HCT116 (cell line): ENCODE measurements at regions not wholly inside any gene's neighbourhood (a gene's known extent, or its start where the extent isn't known, plus 50 kb on each side); places are given as distances from the start of the nearest gene placed in this dataset.

Experiments used
- ATAC-seq: fragments of 200-7000 bp; cut with Tn5 transposase; 2 replicates; pipeline ENCODE4 v1.9.1; 2020; ENCODE audit warnings: mild to moderate bottlenecking, moderate library complexity
- BruUV-seq: library from RNA; stranded (reverse); fragments of 400-500 nt; replicated peaks from 2 replicates; lab custom pipeline; 2021; lab: Mats Ljungman, UMichigan
- CTCF ChIA-PET: fragments of 300-600 bp; sonication (Branson Sonifier 250); formaldehyde crosslinking; loops from one replicate; lab custom pipeline; 2021; ENCODE audit warnings: antibody characterized with exemption; lab: Charles Lee
- POLR2A ChIA-PET: fragments of 300-600, 350-600 bp; sonication (Branson Sonifier 250); formaldehyde crosslinking; loops from one replicate; lab custom pipeline; 2021; ENCODE audit warnings: antibody characterized with exemption; lab: Charles Lee
- RAD21 ChIA-PET, 2 experiments: fragments of 300-600 bp; sonication (Branson Sonifier 250); formaldehyde crosslinking; loops; one replicate each; lab custom pipeline; 2023; ENCODE audit warnings: low total read pairs in 2 of 2; ENCODE audit not compliant: uncharacterized antibody in 2 of 2, unreplicated experiment in 2 of 2, low non-redundant PET in 1 of 2; lab: Charles Lee
- DNase-seq: peaks from one replicate; pipeline ENCODE4 v3.0.0-alpha.2; 2010; ENCODE audit warnings: low read depth, low spot score
- H2AFZ ChIP-seq: fragments of 200-600 bp; shearing (Covaris generic), sonication (generic); 2 replicates; pipeline ENCODE4 v1.6.1; 2017; ENCODE audit warnings: low read depth, mixed run types, mixed read lengths, antibody characterized with exemption, low read length; ENCODE audit not compliant: poor library complexity, severe bottlenecking
- H3K27ac ChIP-seq: 2 replicates; pipeline ENCODE4 v1.5.1; 2012; ENCODE audit warnings: low read depth, low read length
- H3K27me3 ChIP-seq: fragments of 200-600 bp; sonication (generic); 2 replicates; pipeline ENCODE4 v1.6.1; 2016; ENCODE audit warnings: mixed run types, low read length, mixed read lengths; ENCODE audit not compliant: insufficient read depth
- H3K36me3 ChIP-seq, 2 experiments: fragments of 200-500 bp in 1 of 2; fragments of 200-600 bp in 1 of 2; sonication (Bioruptor generic) in 1 of 2; sonication (generic) in 1 of 2; 2 replicates each; pipeline versions ENCODE4 v1.5.1 to v1.6.1; 2014 to 2016; ENCODE audit warnings: low read length in 2 of 2, inconsistent platforms in 1 of 2, mixed read lengths in 1 of 2, mixed run types in 1 of 2; ENCODE audit not compliant: insufficient read depth in 2 of 2, control insufficient read depth in 1 of 2
- H3K4me1 ChIP-seq, 2 experiments: fragments of 200-600 bp in 1 of 2; sonication (generic) in 1 of 2; 2 replicates each; pipeline versions ENCODE4 v1.5.1 to v1.6.1; 2012 to 2017; ENCODE audit warnings: low read length in 2 of 2, inconsistent platforms in 1 of 2, mild to moderate bottlenecking in 1 of 2, mixed read lengths in 1 of 2, mixed run types in 1 of 2, moderate library complexity in 1 of 2; ENCODE audit not compliant: insufficient read depth in 2 of 2, control insufficient read depth in 1 of 2
- H3K4me2 ChIP-seq: fragments of 200-600 bp; sonication (generic); 2 replicates; pipeline ENCODE4 v1.6.1; 2017; ENCODE audit warnings: mixed run types, low read length, mixed read lengths
- H3K4me3 ChIP-seq, 2 experiments: fragments of 200-600 bp in 1 of 2; sonication (generic) in 1 of 2; replicated peaks in 1 of 2; 2 replicates each; pipeline ENCODE4 v1.5.1; 2011 to 2016; ENCODE audit warnings: low read length in 2 of 2, control low read depth in 1 of 2, low read depth in 1 of 2, mild to moderate bottlenecking in 1 of 2, mixed read lengths in 1 of 2, mixed run types in 1 of 2
- H3K79me2 ChIP-seq: fragments of 200-600 bp; sonication (generic); 2 replicates; pipeline ENCODE4 v1.6.1; 2017; ENCODE audit warnings: mild to moderate bottlenecking, mixed run types, low read length, moderate library complexity, mixed read lengths; ENCODE audit not compliant: insufficient read depth
- H3K9ac ChIP-seq: fragments of 200-600 bp; sonication (generic); 2 replicates; pipeline ENCODE4 v1.6.1; 2016; ENCODE audit warnings: low read length, mixed read lengths
- H3K9me2 ChIP-seq: fragments of 200-600 bp; sonication (generic), shearing (Covaris generic); 2 replicates; pipeline ENCODE4 v1.6.1; 2017; ENCODE audit warnings: mixed run types, mild to moderate bottlenecking, moderate library complexity; ENCODE audit not compliant: insufficient read depth
- H3K9me3 ChIP-seq, 2 experiments: fragments of 200-500 bp in 1 of 2; fragments of 200-600 bp in 1 of 2; sonication (Bioruptor generic) in 1 of 2; sonication (generic) in 1 of 2; 2 replicates each; pipeline ENCODE4 v1.6.1; 2014 to 2017; ENCODE audit warnings: low read length in 2 of 2, mixed read lengths in 2 of 2, inconsistent platforms in 1 of 2, low read depth in 1 of 2, mild to moderate bottlenecking in 1 of 2, mixed run types in 1 of 2, moderate library complexity in 1 of 2; ENCODE audit not compliant: control insufficient read depth in 1 of 2, insufficient read depth in 1 of 2
- H4K20me1 ChIP-seq: fragments of 200-600 bp; sonication (generic), shearing (Covaris generic); 2 replicates; pipeline ENCODE4 v1.6.1; 2017; ENCODE audit warnings: mixed run types, mild to moderate bottlenecking, moderate library complexity; ENCODE audit not compliant: insufficient read depth
- CEBPB ChIP-seq: IDR thresholded peaks from 2 replicates; pipeline ENCODE4 v1.6.1; 2012; ENCODE audit warnings: low read depth
- EZH2 ChIP-seq: fragments of 200-600 bp; sonication (generic); IDR thresholded peaks from 2 replicates; pipeline ENCODE4 v1.6.1; 2017; ENCODE audit warnings: antibody characterized with exemption, mixed run types
- EZH2phosphoT487 ChIP-seq: fragments of 200-600 bp; IDR thresholded peaks from 2 replicates; pipeline ENCODE4 v1.6.1; 2018; ENCODE audit warnings: antibody characterized with exemption, borderline replicate concordance
- FOSL1 ChIP-seq: IDR thresholded peaks from 2 replicates; pipeline ENCODE4 v1.6.1; 2012; ENCODE audit warnings: low read depth
- JUND ChIP-seq: IDR thresholded peaks from 2 replicates; pipeline ENCODE4 v1.6.1; 2012
- MAX ChIP-seq: IDR thresholded peaks from 2 replicates; pipeline ENCODE4 v1.6.1; 2012
- POLR2AphosphoS5 ChIP-seq: IDR thresholded peaks from 2 replicates; pipeline ENCODE4 v1.6.1; 2011; ENCODE audit warnings: mild to moderate bottlenecking, low read depth, low read length, moderate library complexity
- RAD21 ChIP-seq: IDR thresholded peaks from 2 replicates; pipeline ENCODE4 v1.6.1; 2012; ENCODE audit warnings: low read depth, mild to moderate bottlenecking
- TCF7L2 ChIP-seq: IDR thresholded peaks from 2 replicates; pipeline ENCODE4 v1.7.0; 2011; ENCODE audit warnings: borderline replicate concordance, inconsistent platforms; ENCODE audit not compliant: insufficient read depth, insufficient read length; ENCODE audit errors: extremely low read depth
- YY1 ChIP-seq: IDR thresholded peaks from 2 replicates; pipeline ENCODE4 v1.6.1; 2011; ENCODE audit warnings: low read length, low read depth, moderate library complexity, mild to moderate bottlenecking; ENCODE audit not compliant: insufficient replicate concordance; ENCODE audit errors: extremely low read depth
- ZBTB33 ChIP-seq: IDR thresholded peaks from 2 replicates; pipeline ENCODE4 v1.6.1; 2011; ENCODE audit warnings: mild to moderate bottlenecking, low read length, moderate library complexity; ENCODE audit not compliant: insufficient replicate concordance; ENCODE audit errors: extremely low read depth
- ZFX ChIP-seq: fragments of 450-650 bp; IDR thresholded peaks from 2 replicates; pipeline ENCODE4 v1.6.1; 2017
- ZNF274 ChIP-seq: fragments of 200-500 bp; sonication (Bioruptor generic); IDR thresholded peaks from 2 replicates; pipeline ENCODE4 v1.6.1; 2014; ENCODE audit warnings: mild to moderate bottlenecking, low read depth, low read length, inconsistent platforms
- intact Hi-C: fragments of 100-400 bp; cut with micrococcal nuclease; formaldehyde crosslinking; loops from 2 replicates; pipeline ENCODE4 v1.10.0; 2022
- TF ChIP-seq, protein P1 (sequence below): IDR thresholded peaks from 2 replicates; pipeline ENCODE4 v1.6.1; 2012; ENCODE audit warnings: low read depth

- Histone ChIP-seq H3K9me2 (no peaks in the 10 kb centered on the region), H3K9me3 (no peaks in the 10 kb centered on the region), H3K79me2 (no peaks in the 10 kb centered on the region), H3K9ac (no peak overlapping the region), H3K27me3 (no peaks in the 10 kb centered on the region), H3K4me1 (no peaks in the 10 kb centered on the region), H3K4me2 (no peak overlapping the region), H4K20me1 (no peaks in the 10 kb centered on the region), H3K27ac (no peak overlapping the region), H3K4me3 (no peak overlapping the region), H2AFZ (no peak overlapping the region), H3K36me3 (no peaks in the 10 kb centered on the region)
- RAD21 ChIA-PET, result no interaction called here
- POLR2A ChIA-PET, result no interaction called here
- no peak for DNase-seq
- ATAC-seq, result no peak
- BruUV-seq, result no TSS peak
- CTCF ChIA-PET, result no interaction called here
- TF ChIP-seq MAX, result no peak
- intact Hi-C loops, result no loop called here
Observed at GRCh38 chr5:126271141-126271540, 152.1 kb upstream of the GRAMD2B start.

DNA sequence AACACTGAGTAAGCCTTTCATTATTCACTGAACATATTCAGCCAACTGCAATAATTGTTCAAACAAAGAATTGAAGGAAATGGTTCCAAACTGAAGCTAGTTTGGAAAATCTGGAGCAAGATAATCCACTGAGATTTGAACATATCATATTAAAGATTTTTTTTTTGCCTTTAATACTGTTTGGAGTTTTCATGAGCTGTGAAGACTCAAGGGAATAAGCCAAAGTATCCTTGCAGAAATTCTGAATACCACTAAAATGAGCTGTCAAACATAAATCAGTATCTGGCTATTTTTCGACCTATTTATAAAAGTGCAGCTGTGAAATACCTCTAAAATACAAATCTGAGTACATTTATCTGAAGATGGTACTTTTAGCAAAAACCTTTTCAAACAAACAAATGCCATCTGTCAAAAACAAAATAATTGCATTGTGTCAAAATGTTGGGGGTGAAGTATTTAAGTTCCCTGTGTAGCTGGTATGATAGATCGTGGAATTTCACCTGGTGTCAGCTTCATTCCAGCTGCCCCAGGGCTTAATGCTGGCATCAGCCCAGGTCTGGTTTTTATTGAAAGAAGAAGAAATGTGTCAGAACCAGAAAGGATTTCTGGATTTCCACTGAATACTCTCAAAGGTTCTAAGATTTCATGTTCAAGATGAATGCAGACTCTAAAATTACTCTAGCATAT, 149.0 kb upstream of the GRAMD2B start:
- ATAC-seq (no peak), DNase-seq (no peak)
- Histone ChIP-seq H3K9me2 (no peaks in the 10 kb centered on the region), H3K4me3 (no peak overlapping the region), H3K79me2 (no peaks in the 10 kb centered on the region), H4K20me1 (no peaks in the 10 kb centered on the region), H3K9me3 (no peaks in the 10 kb centered on the region), H3K27ac (no peak overlapping the region), H3K4me1 (no peaks in the 10 kb centered on the region), H2AFZ (no peak overlapping the region), H3K9ac (no peak overlapping the region), H3K4me2 (no peak overlapping the region), H3K36me3 (no peaks in the 10 kb centered on the region), H3K27me3 (no peaks in the 10 kb centered on the region)
- BruUV-seq, result no TSS peak
- ChIA-PET POLR2A (no interaction called here), CTCF (no interaction called here), RAD21 (no interaction called here)
- intact Hi-C loops, result no loop called here
- no peak for TF ChIP-seq POLR2AphosphoS5
- TF ChIP-seq JUND, result no peak
- no peak for TF ChIP-seq YY1
- TF ChIP-seq ZBTB33, result no peak
- no peak for TF ChIP-seq ZNF274
- no peak for TF ChIP-seq RAD21
- TF ChIP-seq FOSL1, result no peak
- TF ChIP-seq EZH2, result no peak
- TF ChIP-seq EZH2phosphoT487, result no peak
- no peak for TF ChIP-seq MAX
- no peak for TF ChIP-seq TCF7L2
- TF ChIP-seq CEBPB, result no peak
- no peak for TF ChIP-seq ZFX
- TF ChIP-seq, protein P1, sequence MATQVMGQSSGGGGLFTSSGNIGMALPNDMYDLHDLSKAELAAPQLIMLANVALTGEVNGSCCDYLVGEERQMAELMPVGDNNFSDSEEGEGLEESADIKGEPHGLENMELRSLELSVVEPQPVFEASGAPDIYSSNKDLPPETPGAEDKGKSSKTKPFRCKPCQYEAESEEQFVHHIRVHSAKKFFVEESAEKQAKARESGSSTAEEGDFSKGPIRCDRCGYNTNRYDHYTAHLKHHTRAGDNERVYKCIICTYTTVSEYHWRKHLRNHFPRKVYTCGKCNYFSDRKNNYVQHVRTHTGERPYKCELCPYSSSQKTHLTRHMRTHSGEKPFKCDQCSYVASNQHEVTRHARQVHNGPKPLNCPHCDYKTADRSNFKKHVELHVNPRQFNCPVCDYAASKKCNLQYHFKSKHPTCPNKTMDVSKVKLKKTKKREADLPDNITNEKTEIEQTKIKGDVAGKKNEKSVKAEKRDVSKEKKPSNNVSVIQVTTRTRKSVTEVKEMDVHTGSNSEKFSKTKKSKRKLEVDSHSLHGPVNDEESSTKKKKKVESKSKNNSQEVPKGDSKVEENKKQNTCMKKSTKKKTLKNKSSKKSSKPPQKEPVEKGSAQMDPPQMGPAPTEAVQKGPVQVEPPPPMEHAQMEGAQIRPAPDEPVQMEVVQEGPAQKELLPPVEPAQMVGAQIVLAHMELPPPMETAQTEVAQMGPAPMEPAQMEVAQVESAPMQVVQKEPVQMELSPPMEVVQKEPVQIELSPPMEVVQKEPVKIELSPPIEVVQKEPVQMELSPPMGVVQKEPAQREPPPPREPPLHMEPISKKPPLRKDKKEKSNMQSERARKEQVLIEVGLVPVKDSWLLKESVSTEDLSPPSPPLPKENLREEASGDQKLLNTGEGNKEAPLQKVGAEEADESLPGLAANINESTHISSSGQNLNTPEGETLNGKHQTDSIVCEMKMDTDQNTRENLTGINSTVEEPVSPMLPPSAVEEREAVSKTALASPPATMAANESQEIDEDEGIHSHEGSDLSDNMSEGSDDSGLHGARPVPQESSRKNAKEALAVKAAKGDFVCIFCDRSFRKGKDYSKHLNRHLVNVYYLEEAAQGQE, result no peak
